ENCODE measurements at regions not wholly inside any gene's neighbourhood (a gene's known extent, or its start where the extent isn't known, plus 50 kb on each side); places are given as distances from the start of the nearest gene placed in this dataset.

- Histone ChIP-seq H3K36me3 (ENCODE audit: insufficient read depth, low read length) (no peaks in the 10 kb centered on the region), H3K4me3 (ENCODE audit: low read length) (no peak overlapping the region), H4K20me1 (ENCODE audit: insufficient read depth) (no peaks in the 10 kb centered on the region), H3K9me2 (ENCODE audit: insufficient read depth, low read length) (no peaks in the 10 kb centered on the region), H3F3A (ENCODE audit: insufficient read depth, low read length, poor library complexity, severe bottlenecking) (no peaks in the 10 kb centered on the region), H3K27ac (ENCODE audit: low read length) (no peak overlapping the region), H3K79me2 (replicated peaks; ENCODE audit: insufficient read depth, low read length) (no peaks in the 10 kb centered on the region), H2AFZ (ENCODE audit: low read depth, low read length) (no peak overlapping the region), H3K27me3 (ENCODE audit: insufficient read depth, low read depth, low read length) (no peaks in the 10 kb centered on the region), H3K9me3 (ENCODE audit: low read length) (no peaks in the 10 kb centered on the region), H3K4me2 (ENCODE audit: low read length) (no peak overlapping the region), H3K9ac (ENCODE audit: low read length) (no peak overlapping the region)
- TF ChIP-seq TAF1 (IDR thresholded peaks at IDR 0.05; ENCODE audit: low read depth) (no peak), SMC3 (conservative IDR thresholded peaks at IDR 0.05; ENCODE audit: poor library complexity) (no peak), MXI1 (conservative IDR thresholded peaks at IDR 0.05; ENCODE audit: poor library complexity, severe bottlenecking) (no peak), POLR2AphosphoS5 (IDR thresholded peaks at IDR 0.05) (no peak), RAD21 (conservative IDR thresholded peaks at IDR 0.05) (no peak), REST (IDR thresholded peaks at IDR 0.05; ENCODE audit: borderline replicate concordance) (no peak), EZH2 (IDR thresholded peaks at IDR 0.05; ENCODE audit: borderline replicate concordance, insufficient read depth, low read length, poor library complexity, severe bottlenecking) (no peak), EP300 (conservative IDR thresholded peaks at IDR 0.05; ENCODE audit: poor library complexity, severe bottlenecking) (no peak), CTCF (IDR thresholded peaks at IDR 0.05; ENCODE audit: poor library complexity, severe bottlenecking) (no peak)
Measured at GRCh38 chr11:62064221-62064620, 59.6 kb upstream of the INCENP start.

- Histone ChIP-seq H3K9ac (ENCODE audit: low read length) (no peak overlapping the region), H3K4me2 (ENCODE audit: low read length) (no peak overlapping the region), H3K9me3 (ENCODE audit: low read length) (no peaks in the 10 kb centered on the region), H4K20me1 (ENCODE audit: insufficient read depth) (no peaks in the 10 kb centered on the region), H2AFZ (ENCODE audit: low read depth, low read length) (no peak overlapping the region), H3K27ac (ENCODE audit: low read length) (no peak overlapping the region), H3K27me3 (ENCODE audit: insufficient read depth, low read depth, low read length) (no peaks in the 10 kb centered on the region), H3K4me3 (ENCODE audit: low read length) (no peak overlapping the region), H3F3A (ENCODE audit: insufficient read depth, low read length, poor library complexity, severe bottlenecking) (no peaks in the 10 kb centered on the region), H3K9me2 (ENCODE audit: insufficient read depth, low read length) (no peaks in the 10 kb centered on the region), H3K36me3 (ENCODE audit: insufficient read depth, low read length) (no peaks in the 10 kb centered on the region), H3K79me2 (replicated peaks; ENCODE audit: insufficient read depth, low read length) (no peaks in the 10 kb centered on the region)
- TF ChIP-seq POLR2AphosphoS5 (IDR thresholded peaks at IDR 0.05) (no peak), CTCF (IDR thresholded peaks at IDR 0.05; ENCODE audit: poor library complexity, severe bottlenecking) (no peak), MXI1 (conservative IDR thresholded peaks at IDR 0.05; ENCODE audit: poor library complexity, severe bottlenecking) (no peak), EZH2 (IDR thresholded peaks at IDR 0.05; ENCODE audit: borderline replicate concordance, insufficient read depth, low read length, poor library complexity, severe bottlenecking) (no peak), RAD21 (conservative IDR thresholded peaks at IDR 0.05) (no peak), EP300 (conservative IDR thresholded peaks at IDR 0.05; ENCODE audit: poor library complexity, severe bottlenecking) (no peak), REST (IDR thresholded peaks at IDR 0.05; ENCODE audit: borderline replicate concordance) (no peak), SMC3 (conservative IDR thresholded peaks at IDR 0.05; ENCODE audit: poor library complexity) (no peak), TAF1 (IDR thresholded peaks at IDR 0.05; ENCODE audit: low read depth) (no peak)
Measured at GRCh38 chr11:62062223-62062861, 61.5 kb upstream of the INCENP start.

Data from neural cell (in vitro differentiated cells).